Endothelial cell of umbilical vein (primary cell): ENCODE measurements at regions not wholly inside any gene's neighbourhood (a gene's known extent, or its start where the extent isn't known, plus 50 kb on each side); places are given as distances from the start of the nearest gene placed in this dataset.

Experiments
- BruUV-seq: library from RNA; stranded (reverse); fragments of 400-500 nt; replicated peaks from 2 replicates; lab custom pipeline; 2021; lab: Mats Ljungman, UMichigan
- CTCF ChIA-PET: fragments of 300-600, 350-600 bp; sonication (Branson Sonifier 250); formaldehyde crosslinking; loops from one replicate; lab custom pipeline; 2021; ENCODE audit warnings: antibody characterized with exemption, inconsistent platforms; lab: Charles Lee
- POLR2A ChIA-PET: fragments of 300-600, 350-600 bp; sonication (Branson Sonifier 250); formaldehyde crosslinking; loops from one replicate; lab custom pipeline; 2021; ENCODE audit warnings: antibody characterized with exemption, inconsistent platforms; lab: Charles Lee
- DNase-seq: peaks from one replicate; pipeline ENCODE4 v3.0.0-alpha.2; 2011; ENCODE audit warnings: low read depth, low spot score
- FAIRE-seq: peaks from 2 replicates; lab custom pipeline; 2011; peaks lifted over from hg19 to GRCh38; lab: Jason Lieb, UNC
- H2AFZ ChIP-seq: 2 replicates; pipeline ENCODE4 v1.6.0; 2012; ENCODE audit warnings: low read depth, low read length, control low read depth, inconsistent platforms
- H3K27ac ChIP-seq: 2 replicates; pipeline ENCODE4 v1.5.1; 2011; ENCODE audit warnings: low read depth, mild to moderate bottlenecking, control low read depth, low read length, moderate library complexity; ENCODE audit not compliant: insufficient read depth
- H3K27me3 ChIP-seq, 2 experiments: 2 replicates each; pipeline versions ENCODE4 v1.6.0 to v1.6.1; 2011; ENCODE audit warnings: low read length in 2 of 2, mixed read lengths in 1 of 2; ENCODE audit not compliant: control insufficient read depth in 2 of 2, insufficient read depth in 2 of 2
- H3K36me3 ChIP-seq, 2 experiments: 2 replicates in 1 of 2; 3 replicates in 1 of 2; pipeline ENCODE4 v1.5.1; 2011; ENCODE audit warnings: low read length in 2 of 2, mild to moderate bottlenecking in 1 of 2, moderate library complexity in 1 of 2; ENCODE audit not compliant: control insufficient read depth in 2 of 2, insufficient read depth in 2 of 2; ENCODE audit errors: extremely low read depth in 1 of 2
- H3K4me1 ChIP-seq: 3 replicates; pipeline ENCODE4 v1.5.1; 2011; ENCODE audit warnings: mild to moderate bottlenecking, low read length; ENCODE audit not compliant: control insufficient read depth, insufficient read depth; ENCODE audit errors: extremely low read depth
- H3K4me2 ChIP-seq: 2 replicates; pipeline ENCODE4 v1.6.1; 2011; ENCODE audit warnings: low read length, control low read depth, mixed read lengths; ENCODE audit not compliant: insufficient read depth
- H3K4me3 ChIP-seq, 3 experiments: fragments of 200-600 bp in 1 of 3; sonication (generic), shearing (Covaris generic) in 1 of 3; replicated peaks in 1 of 3; 2 replicates each; pipeline ENCODE4 v1.5.1; 2011 to 2016; ENCODE audit warnings: control low read depth in 3 of 3, low read length in 3 of 3, mild to moderate bottlenecking in 2 of 3, inconsistent platforms in 1 of 3, low read depth in 1 of 3, moderate library complexity in 1 of 3; ENCODE audit not compliant: insufficient read depth in 1 of 3
- H3K79me2 ChIP-seq: 2 replicates; pipeline ENCODE4 v1.6.0; 2012; ENCODE audit warnings: low read length, inconsistent platforms; ENCODE audit not compliant: control insufficient read depth, insufficient read depth
- H3K9ac ChIP-seq: replicated peaks from 2 replicates; pipeline ENCODE3; 2011; ENCODE audit warnings: low read length, control low read depth; ENCODE audit not compliant: insufficient read depth; ENCODE audit errors: extremely low read depth
- H3K9me1 ChIP-seq: replicated peaks from 3 replicates; pipeline ENCODE4 v1.6.0; 2011; ENCODE audit warnings: mild to moderate bottlenecking, low read length; ENCODE audit not compliant: control insufficient read depth, insufficient read depth; ENCODE audit errors: extremely low read depth
- H3K9me3 ChIP-seq: replicated peaks from 2 replicates; pipeline ENCODE4 v1.5.1; 2012; ENCODE audit warnings: low read length, inconsistent platforms; ENCODE audit not compliant: control insufficient read depth, insufficient read depth
- H4K20me1 ChIP-seq: replicated peaks from 2 replicates; pipeline ENCODE3; 2011; ENCODE audit warnings: mild to moderate bottlenecking, low read length; ENCODE audit not compliant: control insufficient read depth, insufficient read depth; ENCODE audit errors: extremely low read depth
- CTCF ChIP-seq, 2 donors: IDR thresholded peaks; 1 replicate in 1 of 2; 2 replicates in 1 of 2; pipeline ENCODE4 v1.5.1; 2011; ENCODE audit warnings: low read length in 2 of 2, mild to moderate bottlenecking in 2 of 2, moderate library complexity in 2 of 2, control low read depth in 1 of 2, inconsistent platforms in 1 of 2, low read depth in 1 of 2; ENCODE audit not compliant: insufficient read depth in 1 of 2; ENCODE audit errors: extremely low read depth in 1 of 2
- EZH2 ChIP-seq: IDR thresholded peaks from 2 replicates; pipeline ENCODE4 v1.6.1; 2012; ENCODE audit warnings: borderline replicate concordance, low read depth, mild to moderate bottlenecking, moderate library complexity, low read length, inconsistent platforms; ENCODE audit not compliant: severe bottlenecking
- FOS ChIP-seq: IDR thresholded peaks from 2 replicates; pipeline ENCODE4 v1.6.1; 2011; ENCODE audit warnings: mild to moderate bottlenecking, low read length, moderate library complexity, borderline replicate concordance; ENCODE audit not compliant: insufficient read depth
- GATA2 ChIP-seq: IDR thresholded peaks from 2 replicates; pipeline ENCODE4 v1.7.0; 2011; ENCODE audit warnings: low read depth, mild to moderate bottlenecking, moderate library complexity, mixed read lengths, low read length; ENCODE audit not compliant: insufficient read length, insufficient read depth
- JUN ChIP-seq: IDR thresholded peaks from 2 replicates; pipeline ENCODE4 v1.6.1; 2011; ENCODE audit warnings: borderline replicate concordance, low read depth; ENCODE audit not compliant: insufficient read length, insufficient read depth
- MAX ChIP-seq: IDR thresholded peaks from 2 replicates; pipeline ENCODE4 v1.6.1; 2011; ENCODE audit not compliant: insufficient read depth, insufficient read length
- MYC ChIP-seq: IDR thresholded peaks from one replicate; pipeline ENCODE4 v1.6.1; 2011; ENCODE audit warnings: mild to moderate bottlenecking, low read depth, low read length
- POLR2A ChIP-seq: IDR thresholded peaks from 2 replicates; pipeline ENCODE4 v1.6.1; 2012; ENCODE audit warnings: low read depth, mild to moderate bottlenecking, control low read depth, low read length
- POLR2AphosphoS5 ChIP-seq: IDR thresholded peaks from 2 replicates; pipeline ENCODE4 v1.6.1; 2012; ENCODE audit warnings: low read depth, mild to moderate bottlenecking, control low read depth, low read length, moderate library complexity; ENCODE audit not compliant: insufficient read depth
- dilution Hi-C: fragments of 300-500 bp; cut with MboI; formaldehyde crosslinking; loops from one replicate; pipeline ENCODE4 v1.15.0; 2019; ENCODE audit warnings: low sequenced_read_pairs; ENCODE audit not compliant: extremely low pct_ligation_motif_present
- intact Hi-C: fragments of 100-400 bp; cut with micrococcal nuclease; formaldehyde crosslinking; loops from one replicate; pipeline ENCODE4 v1.10.0; 2022

GRCh38 chr3:76152028-76152427 is 366.7 kb upstream of the ZNF717 start:
- intact Hi-C loops (no loop called here), dilution Hi-C loops (no loop called here)
- no peak overlapping the region for H3K4me2 ChIP-seq
- H3K27ac ChIP-seq, result no peak overlapping the region
- H2AFZ ChIP-seq, result no peak overlapping the region
- H3K79me2 ChIP-seq, result no peaks in the 10 kb centered on the region
- ChIA-PET CTCF (no interaction called here), POLR2A (no interaction called here)
- DNase-seq (no peak), FAIRE-seq (no peak)
- no peaks in the 10 kb centered on the region for H3K4me1 ChIP-seq
- H3K27me3 ChIP-seq, result no peaks in the 10 kb centered on the region
- H3K9me1 ChIP-seq, result no peaks in the 10 kb centered on the region
- H4K20me1 ChIP-seq, result no peaks in the 10 kb centered on the region
- peaks cover 3% of the 10 kb centered on the region for H3K9me3 ChIP-seq
- H3K9ac ChIP-seq, result no peak overlapping the region
- no peak overlapping the region for H3K4me3 ChIP-seq
- no peaks in the 10 kb centered on the region for H3K36me3 ChIP-seq
- TF ChIP-seq GATA2, result no peak
- no peak for TF ChIP-seq FOS
- no peak for TF ChIP-seq CTCF (IDR thresholded peaks at IDR 0.05; ENCODE audit: extremely low read depth in 1 of 2, insufficient read depth in 1 of 2, low read depth in 1 of 2, low read length in 2 of 2)
- no TSS peak for BruUV-seq

- CTCF ChIA-PET, result no interaction called here
- no peak overlapping the region for H3K4me2 ChIP-seq
- BruUV-seq, result no TSS peak
- H3K79me2 ChIP-seq, result no peaks in the 10 kb centered on the region
- no peaks in the 10 kb centered on the region for H3K36me3 ChIP-seq
- H3K4me1 ChIP-seq, result no peaks in the 10 kb centered on the region
- no peak overlapping the region for H2AFZ ChIP-seq
- H3K9me3 ChIP-seq, result peaks cover 3% of the 10 kb centered on the region
- POLR2A ChIA-PET, result no interaction called here
- no peak for FAIRE-seq
- H3K27ac ChIP-seq, result no peak overlapping the region
- no peaks in the 10 kb centered on the region for H4K20me1 ChIP-seq
- H3K9ac ChIP-seq, result no peak overlapping the region
- no peak for DNase-seq
- dilution Hi-C loops, result no loop called here
- H3K9me1 ChIP-seq, result no peaks in the 10 kb centered on the region
- TF ChIP-seq JUN (no peak), MYC (no peak), GATA2 (no peak), POLR2AphosphoS5 (no peak), FOS (no peak), MAX (no peak), POLR2A (no peak), EZH2 (no peak), CTCF (IDR thresholded peaks at IDR 0.05; ENCODE audit: extremely low read depth in 1 of 2, insufficient read depth in 1 of 2, low read depth in 1 of 2, low read length in 2 of 2) (no peak)
- no peaks in the 10 kb centered on the region for H3K27me3 ChIP-seq
- intact Hi-C loops, result no loop called here
- no peak overlapping the region for H3K4me3 ChIP-seq
Measured at GRCh38 chr3:76161856-76162255, 376.5 kb upstream of the ZNF717 start.
